GM12878 (cell line): ENCODE measurements at regions not wholly inside any gene's neighbourhood (a gene's known extent, or its start where the extent isn't known, plus 50 kb on each side); places are given as distances from the start of the nearest gene placed in this dataset.
"Not testable (repeated sequence)": the region's sequence is repeated elsewhere in the genome, so short reads cannot be mapped to it uniquely, and the experiment has no call there.

Experiments
- ATAC-seq: fragments of 200-7000 bp; cut with Tn5 transposase; 3 replicates; pipeline ENCODE4 v1.9.1; 2020; ENCODE audit warnings: mild to moderate bottlenecking, moderate library complexity
- BruUV-seq: library from RNA; stranded (reverse); fragments of 400-500 nt; replicated peaks from 2 replicates; lab custom pipeline; 2021; lab: Mats Ljungman, UMichigan
- CTCF ChIA-PET: fragments of 300-600 bp; sonication (Branson Sonifier 250); formaldehyde crosslinking; extraction: SDS; loops from one replicate; lab custom pipeline; 2021; ENCODE audit warnings: inconsistent platforms; lab: Yijun Ruan, JAX
- POLR2A ChIA-PET: fragments of 350-600 bp; formaldehyde crosslinking; extraction: SDS; loops from one replicate; lab custom pipeline; 2021; ENCODE audit warnings: inconsistent platforms; lab: Charles Lee
- RAD21 ChIA-PET: fragments of 300-600 bp; sonication (Branson Sonifier 250); formaldehyde crosslinking; loops from one replicate; lab custom pipeline; 2023; ENCODE audit warnings: antibody characterized with exemption; ENCODE audit not compliant: unreplicated experiment; lab: Charles Lee
- SMC1A ChIA-PET: fragments of 300-600 bp; sonication (Branson Sonifier 250); formaldehyde crosslinking; loops from one replicate; lab custom pipeline; 2023; ENCODE audit not compliant: unreplicated experiment, uncharacterized antibody; lab: Charles Lee
- DNase-seq: peaks from one replicate; pipeline ENCODE4 v3.0.0-alpha.2; 2011; ENCODE audit warnings: low read depth, low spot score
- FAIRE-seq: peaks from 3 replicates; lab custom pipeline; 2011; peaks lifted over from hg19 to GRCh38; lab: Jason Lieb, UNC
- H2AFZ ChIP-seq: 2 replicates; pipeline ENCODE4 v1.6.0; 2011; ENCODE audit warnings: low read depth, low read length, control low read depth; ENCODE audit not compliant: control insufficient read depth
- H3K27ac ChIP-seq: 2 replicates; pipeline ENCODE4 v1.5.1; 2011; ENCODE audit warnings: control low read depth; ENCODE audit not compliant: control insufficient read depth, insufficient read depth
- H3K27me3 ChIP-seq, 2 experiments: replicated peaks in 1 of 2; 2 replicates each; pipeline versions ENCODE4 v1.6.0 to v1.6.1; 2011; ENCODE audit warnings: low read length in 1 of 2; ENCODE audit not compliant: control insufficient read depth in 2 of 2, insufficient read depth in 2 of 2
- H3K36me3 ChIP-seq, 2 experiments: 2 replicates each; pipeline ENCODE4 v1.5.1; 2011; ENCODE audit warnings: low read length in 1 of 2; ENCODE audit not compliant: control insufficient read depth in 2 of 2, insufficient read depth in 2 of 2
- H3K4me1 ChIP-seq: 2 replicates; pipeline ENCODE4 v1.6.1; 2011; ENCODE audit warnings: mild to moderate bottlenecking, low read length, moderate library complexity, mixed read lengths; ENCODE audit not compliant: control insufficient read depth, insufficient read depth
- H3K4me2 ChIP-seq: 2 replicates; pipeline ENCODE4 v1.6.0; 2011; ENCODE audit warnings: control low read depth; ENCODE audit not compliant: control insufficient read depth, insufficient read depth
- H3K4me3 ChIP-seq: fragments of 200-600 bp; sonication (generic); 2 replicates; pipeline ENCODE4 v1.5.1; 2016
- H3K79me2 ChIP-seq: 2 replicates; pipeline ENCODE4 v1.6.0; 2011; ENCODE audit warnings: low read length; ENCODE audit not compliant: control insufficient read depth, insufficient read depth
- H3K9ac ChIP-seq: 2 replicates; pipeline ENCODE4 v1.8.0; 2011; ENCODE audit warnings: low read length, control low read depth, mixed read lengths; ENCODE audit not compliant: control insufficient read depth, insufficient read depth
- H3K9me3 ChIP-seq: replicated peaks from 3 replicates; pipeline ENCODE4 v1.5.1; 2011; ENCODE audit warnings: mild to moderate bottlenecking, low read length; ENCODE audit not compliant: control insufficient read depth, insufficient read depth
- H4K20me1 ChIP-seq: 2 replicates; pipeline ENCODE4 v1.6.0; 2011; ENCODE audit not compliant: control insufficient read depth, insufficient read depth
- WGBS: methylation state at CpG from one replicate; pipeline ENCODE4 v1.1.6; 2016; ENCODE audit warnings: low lambda C conversion rate; ENCODE audit not compliant: insufficient replicate concordance, insufficient coverage; ENCODE audit errors: missing lambda C conversion rate; 5-methylcytosine and 5-hydroxymethylcytosine counted together
- in situ Hi-C: fragments of 300-500 bp; cut with MboI; formaldehyde crosslinking; loops from 9 replicates; pipeline ENCODE4 v1.14.3; 2018; ENCODE audit warnings: mixed read lengths
- intact Hi-C: fragments of 100-400 bp; cut with micrococcal nuclease; formaldehyde crosslinking; loops from one replicate; pipeline ENCODE4 v1.14.2; 2022; ENCODE audit not compliant: unreplicated experiment

GRCh38 chr15:20230656-20231055 lies 310.9 kb downstream of the GOLGA6L6 start:
- H3K9ac ChIP-seq, in situ Hi-C loops, H2AFZ ChIP-seq, intact Hi-C loops, H3K9me3 ChIP-seq, H3K4me1 ChIP-seq, RAD21 ChIA-PET, CTCF ChIA-PET, H4K20me1 ChIP-seq, H3K27me3 ChIP-seq, H3K79me2 ChIP-seq, H3K27ac ChIP-seq, FAIRE-seq, H3K36me3 ChIP-seq, H3K4me2 ChIP-seq, POLR2A ChIA-PET, BruUV-seq, ATAC-seq, SMC1A ChIA-PET, H3K4me3 ChIP-seq, DNase-seq: not testable (repeated sequence)
- WGBS, result 32% methylated on average over 3 of the region's 3 CpGs

- H3K27me3 ChIP-seq, H3K79me2 ChIP-seq, H2AFZ ChIP-seq, H3K4me1 ChIP-seq, RAD21 ChIA-PET, BruUV-seq, H3K36me3 ChIP-seq, H3K27ac ChIP-seq, H3K4me3 ChIP-seq, FAIRE-seq, SMC1A ChIA-PET, in situ Hi-C loops, H3K9ac ChIP-seq, DNase-seq, H4K20me1 ChIP-seq, POLR2A ChIA-PET, ATAC-seq, H3K9me3 ChIP-seq, intact Hi-C loops, CTCF ChIA-PET, H3K4me2 ChIP-seq: not testable (repeated sequence)
- 21% methylated on average over 8 of the region's 8 CpGs for WGBS
Observed at GRCh38 chr15:20228791-20229190, 312.8 kb downstream of the GOLGA6L6 start.

- FAIRE-seq, BruUV-seq, H3K4me3 ChIP-seq, H3K27ac ChIP-seq, H3K9ac ChIP-seq, CTCF ChIA-PET, POLR2A ChIA-PET, H3K4me1 ChIP-seq, H3K27me3 ChIP-seq, H4K20me1 ChIP-seq, H2AFZ ChIP-seq, H3K79me2 ChIP-seq, in situ Hi-C loops, intact Hi-C loops, ATAC-seq, H3K4me2 ChIP-seq, RAD21 ChIA-PET, H3K9me3 ChIP-seq, DNase-seq, H3K36me3 ChIP-seq, SMC1A ChIA-PET: not testable (repeated sequence)
- WGBS, result 0% methylated on average over 1 of the region's 1 CpG
Observed at GRCh38 chr15:20227119-20227853, 314.3 kb downstream of the GOLGA6L6 start.

- CTCF ChIA-PET, intact Hi-C loops, H3K9ac ChIP-seq, ATAC-seq, H3K4me2 ChIP-seq, RAD21 ChIA-PET, H3K4me1 ChIP-seq, H3K9me3 ChIP-seq, H3K79me2 ChIP-seq, DNase-seq, POLR2A ChIA-PET, FAIRE-seq, H3K4me3 ChIP-seq, H4K20me1 ChIP-seq, H2AFZ ChIP-seq, H3K27me3 ChIP-seq, H3K27ac ChIP-seq, in situ Hi-C loops, H3K36me3 ChIP-seq, SMC1A ChIA-PET, BruUV-seq: not testable (repeated sequence)
- 6% methylated on average over 2 of the region's 2 CpGs for WGBS
Observed at GRCh38 chr15:20226531-20226930, 315.1 kb downstream of the GOLGA6L6 start.
